HG03135 (cell line): ENCODE measurements at regions not wholly inside any gene's neighbourhood (a gene's known extent, or its start where the extent isn't known, plus 50 kb on each side); places are given as distances from the start of the nearest gene placed in this dataset.
A peak's percentile ranks its signal among the peaks of the same experiment; 100 is the strongest.
"Not testable (repeated sequence)": the region's sequence is repeated elsewhere in the genome, so short reads cannot be mapped to it uniquely, and the experiment has no call there.

ENCODE experiments used
- ATAC-seq: cut with Tn5 transposase; IDR thresholded peaks from one replicate; pipeline ENCODE4 v1.9.1; 2021; ENCODE audit warnings: mild to moderate bottlenecking, moderate library complexity; ENCODE audit not compliant: unreplicated experiment

DNA sequence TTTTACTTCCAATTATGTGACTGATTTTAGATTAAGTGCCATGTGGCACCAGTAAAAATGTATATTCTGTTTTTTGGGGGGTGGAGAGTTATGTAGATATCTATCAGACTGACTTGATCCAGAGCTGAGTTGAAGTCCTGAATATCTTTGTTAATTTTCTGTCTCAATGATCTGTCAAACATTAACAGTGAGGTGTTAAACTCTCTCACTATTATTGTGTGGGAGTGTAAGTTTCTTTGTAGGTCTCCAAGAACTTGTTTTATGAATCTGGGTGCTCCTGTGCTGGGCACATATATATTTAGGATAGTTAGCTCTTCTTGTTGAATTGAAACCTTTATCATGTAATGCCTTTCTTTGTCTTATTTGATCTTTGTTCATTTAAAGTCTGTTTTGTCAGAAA lies 276.5 kb upstream of the USP25 start:
- ATAC-seq, result no peak

GRCh38 chr21:15453785-15454184 lies 276.0 kb upstream of the USP25 start:
- ATAC-seq, result not testable (repeated sequence)

- ATAC-seq, result not testable (repeated sequence)
These were observed 274.9 kb upstream of the USP25 start for GRCh38 chr21:15454931-15455330.

DNA sequence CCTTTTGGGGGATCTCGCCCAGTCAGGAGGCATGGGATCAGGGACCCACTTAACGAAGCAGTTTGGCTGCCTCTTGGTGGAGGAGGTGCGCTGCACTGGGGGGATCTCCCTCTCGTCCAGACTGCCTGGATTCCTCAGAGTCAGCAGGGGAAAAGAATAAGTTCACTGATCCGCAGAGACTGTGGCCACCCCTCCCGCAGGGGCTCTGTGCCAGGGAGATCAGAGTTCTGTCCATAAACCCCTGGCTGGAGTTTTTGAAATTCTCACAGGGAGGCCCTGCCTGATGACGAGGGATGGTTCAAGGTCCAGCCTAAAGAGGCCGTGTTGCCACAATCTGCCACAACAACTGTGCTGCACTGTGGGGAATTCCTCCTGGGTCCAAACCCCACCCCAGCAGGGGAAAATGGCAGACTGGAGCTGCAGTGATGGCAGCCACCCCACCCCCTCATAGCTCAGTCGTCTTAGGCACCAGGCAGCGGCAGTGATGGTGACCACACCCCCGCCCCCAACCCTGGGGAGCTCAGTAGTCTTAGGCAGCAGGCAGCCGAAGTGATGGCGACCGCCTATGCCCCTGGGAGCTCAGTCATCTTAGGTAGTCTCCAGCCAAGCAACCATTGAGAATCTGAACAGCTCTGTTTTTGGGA lies 273.8 kb upstream of the USP25 start:
- no peak for ATAC-seq

DNA sequence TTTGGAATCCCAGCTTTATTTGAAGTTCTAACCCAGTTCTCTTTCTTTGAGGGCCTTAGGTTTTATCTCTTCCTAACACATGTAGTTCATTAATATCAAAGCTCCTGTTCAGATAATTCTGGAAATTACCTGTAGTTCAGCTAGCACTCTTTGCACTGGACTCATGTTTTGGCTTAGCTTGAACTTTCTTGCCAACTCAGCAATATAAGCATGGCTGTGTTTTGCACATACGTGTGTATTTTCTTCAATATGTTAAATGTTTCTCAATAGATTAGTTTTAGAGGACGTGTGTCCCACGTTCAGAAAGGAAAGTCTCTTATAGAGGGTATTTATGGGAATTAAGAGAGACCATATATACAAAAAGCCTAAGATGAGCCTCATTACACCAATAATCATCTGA lies 271.8 kb upstream of the USP25 start:
- no peak for ATAC-seq

GRCh38 chr21:15462092-15462491 lies 267.7 kb upstream of the USP25 start:
- no peak for ATAC-seq

DNA sequence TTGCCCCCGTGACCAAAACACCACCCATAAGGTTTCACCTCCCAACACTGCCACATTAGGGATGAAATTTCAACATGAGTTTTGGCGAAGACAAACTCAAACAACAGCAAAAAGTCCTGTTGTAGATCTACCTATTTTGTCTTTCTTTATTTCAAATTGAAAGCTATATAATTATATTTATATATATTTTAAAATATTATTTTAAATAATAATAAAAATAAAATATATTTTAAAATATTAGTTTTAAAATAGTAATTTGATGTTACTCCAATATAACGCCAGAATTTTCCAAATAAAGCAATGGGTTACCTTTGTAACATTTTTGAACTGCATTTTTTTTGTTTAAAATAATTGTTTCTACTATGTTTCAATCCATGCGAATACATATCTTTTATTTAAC lies 263.5 kb upstream of the USP25 start:
- ATAC-seq, result no peak

GRCh38 chr21:15468368-15468767 lies 261.4 kb upstream of the USP25 start:
- no peak for ATAC-seq

- ATAC-seq, result no peak
These were observed 257.4 kb upstream of the USP25 start for GRCh38 chr21:15472108-15473040.

DNA sequence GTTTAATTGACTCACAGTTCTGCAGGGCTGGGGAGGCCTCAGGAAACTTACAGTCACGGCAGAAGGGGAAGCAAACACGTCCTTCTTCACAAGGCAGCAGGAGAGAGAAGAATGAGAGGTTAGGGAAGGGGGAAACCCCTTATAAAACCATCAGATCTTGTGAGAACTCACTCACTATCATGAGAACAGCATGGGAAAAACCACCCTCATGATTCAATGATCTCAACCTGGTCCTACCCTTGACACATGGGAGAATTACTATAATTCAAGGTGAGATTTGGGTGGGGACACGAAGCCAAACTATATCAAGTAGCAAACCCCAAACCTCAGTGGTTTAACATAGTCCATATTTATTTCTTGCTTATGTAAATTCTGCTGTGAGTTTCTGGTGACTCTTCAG lies 252.0 kb upstream of the USP25 start:
- not testable (repeated sequence) for ATAC-seq

DNA sequence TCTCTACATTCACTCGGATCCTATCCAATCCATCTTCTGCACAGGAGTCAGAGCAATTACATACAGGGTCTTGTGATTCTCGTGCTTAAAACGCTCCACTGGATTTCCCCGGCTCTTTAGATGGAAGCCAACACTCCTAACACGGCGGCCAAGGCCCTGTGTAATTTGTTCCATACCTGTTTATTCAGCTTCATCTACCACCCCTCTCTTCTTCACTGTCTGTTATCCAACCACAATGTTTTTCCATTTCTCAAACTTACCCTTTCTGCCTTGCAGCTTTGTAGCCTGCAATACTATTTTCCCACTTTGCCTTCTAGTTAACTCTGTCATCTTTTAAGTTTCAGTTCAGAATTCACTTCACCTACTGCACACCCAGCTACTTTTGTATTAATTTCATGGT lies 249.6 kb upstream of the USP25 start:
- ATAC-seq, result no peak

GRCh38 chr21:15483138-15483780 lies 246.5 kb upstream of the USP25 start:
- peak; percentile 94 for ATAC-seq

GRCh38 chr21:15486460-15487195 lies 243.2 kb upstream of the USP25 start:
- no peak for ATAC-seq

- ATAC-seq, result no peak
These were observed 242.6 kb upstream of the USP25 start for GRCh38 chr21:15487196-15487550.

DNA sequence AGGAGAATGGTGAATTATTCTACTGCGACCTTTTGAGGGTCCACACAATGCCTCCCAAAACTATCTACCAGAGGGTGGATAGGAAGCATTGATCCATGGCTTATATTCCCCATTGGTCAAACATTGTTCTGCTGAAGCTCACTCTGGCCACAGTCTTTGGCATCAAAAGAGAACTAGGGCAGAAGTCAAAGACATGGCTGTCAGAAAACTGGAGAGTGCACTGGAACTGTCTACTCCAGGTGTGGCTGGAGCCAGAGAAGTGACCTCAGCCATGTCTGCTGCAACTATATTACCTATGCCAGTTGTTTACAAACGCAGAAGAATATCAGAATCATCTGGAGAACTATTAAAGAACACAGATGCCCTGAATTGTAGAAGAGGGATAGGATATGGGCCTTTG lies 238.7 kb upstream of the USP25 start:
- ATAC-seq, result no peak

- ATAC-seq, result no peak
These were observed 236.1 kb upstream of the USP25 start for GRCh38 chr21:15493646-15494045.

DNA sequence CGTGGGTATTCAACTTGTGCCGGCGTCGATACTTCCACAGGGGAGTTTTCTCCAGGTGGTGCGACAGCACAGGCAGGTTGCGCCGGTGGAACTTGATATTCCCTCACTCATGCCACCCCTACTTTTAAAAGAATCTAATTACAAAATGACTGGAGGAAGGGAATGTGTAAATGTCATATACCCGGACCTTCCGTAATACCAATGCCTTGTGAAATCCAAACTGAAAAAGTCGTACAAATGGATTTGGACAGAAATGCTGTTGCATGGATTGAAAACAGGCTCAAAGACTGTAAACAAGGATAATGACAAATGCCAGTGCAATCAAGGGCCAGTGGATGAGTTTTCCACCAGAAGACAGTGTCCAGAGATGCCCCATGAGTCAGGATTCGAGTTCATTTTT lies 235.3 kb upstream of the USP25 start:
- ATAC-seq, result no peak

DNA sequence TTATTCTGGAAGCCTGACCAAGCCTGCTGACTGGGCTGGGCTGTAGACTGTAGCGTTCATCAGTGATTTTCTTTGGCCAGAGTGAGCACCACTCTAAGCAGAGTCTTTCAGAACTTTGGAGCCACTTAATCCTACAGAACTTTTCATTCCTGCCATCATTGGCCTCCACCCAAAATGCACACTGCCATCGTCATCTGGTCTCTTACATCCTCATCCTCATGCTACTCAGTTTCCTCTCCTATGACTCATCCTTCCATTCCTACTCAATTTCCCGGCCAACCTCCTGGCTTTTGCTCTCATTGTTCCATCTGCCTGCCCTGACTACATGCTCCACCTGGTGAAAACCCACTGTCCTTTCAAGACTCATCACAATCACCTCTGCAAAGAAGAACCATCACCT lies 233.8 kb upstream of the USP25 start:
- ATAC-seq, result no peak

- ATAC-seq, result no peak
These were observed 232.9 kb upstream of the USP25 start for GRCh38 chr21:15496911-15497310.

DNA sequence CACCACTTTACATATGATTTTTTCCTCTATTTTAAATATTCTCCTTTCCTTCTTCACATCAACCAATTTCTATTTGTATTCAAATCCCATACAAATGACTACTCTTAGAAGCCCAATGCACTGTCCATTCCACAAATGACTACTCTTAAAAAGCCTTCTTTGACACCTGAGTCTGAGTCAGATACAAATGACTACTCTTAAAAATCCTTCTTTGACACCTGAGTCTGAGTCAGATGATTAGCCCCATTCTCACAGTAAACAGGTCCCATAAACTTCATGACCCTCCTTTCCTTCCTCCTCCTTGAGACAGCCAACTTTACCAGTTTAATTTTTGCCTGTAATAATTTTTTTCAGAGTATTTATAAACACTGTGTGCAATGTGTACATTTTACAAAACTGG lies 231.3 kb upstream of the USP25 start:
- ATAC-seq, result no peak

DNA sequence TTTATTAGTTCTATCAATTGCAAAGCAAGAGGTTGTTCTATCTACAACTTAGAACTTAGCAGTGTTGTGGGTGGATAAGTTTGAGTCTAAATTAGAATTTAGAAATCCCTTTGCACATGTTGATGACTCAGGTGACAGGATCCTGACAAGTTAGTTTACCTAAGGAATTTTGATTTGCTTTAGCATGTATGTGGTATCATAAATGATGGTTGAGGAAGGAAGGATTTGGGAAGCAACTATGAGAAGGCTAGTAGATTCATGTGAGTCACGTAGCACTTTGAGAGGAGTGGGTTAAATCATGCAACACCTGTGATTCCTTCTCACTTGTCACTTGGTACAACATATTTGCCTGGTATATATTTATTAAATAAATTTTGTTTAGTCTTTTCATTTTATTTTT lies 223.7 kb upstream of the USP25 start:
- ATAC-seq, result no peak
